ENCODE measurements at regions not wholly inside any gene's neighbourhood (a gene's known extent, or its start where the extent isn't known, plus 50 kb on each side); places are given as distances from the start of the nearest gene placed in this dataset.
A peak's percentile ranks its signal among the peaks of the same experiment; 100 is the strongest.

DNA sequence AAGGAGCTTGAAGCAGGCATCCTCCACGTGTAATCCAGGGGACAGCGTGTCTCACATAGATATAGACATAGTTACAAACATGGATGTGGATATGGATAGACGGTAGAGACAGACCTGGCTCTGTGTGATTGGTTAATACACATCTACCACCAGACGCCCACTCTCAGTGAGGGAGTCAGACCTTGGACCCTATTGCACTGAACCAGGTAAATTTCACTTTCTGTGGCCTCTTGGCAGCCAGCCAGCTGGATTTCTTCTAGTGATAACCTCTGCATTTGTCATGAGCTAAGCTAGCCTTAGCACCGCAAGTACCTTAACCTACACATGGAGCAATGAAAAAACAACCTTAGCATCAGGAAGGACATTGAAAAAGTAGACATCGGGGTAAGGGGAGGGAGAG lies 79.2 kb upstream of the ACSL4 start:
- TF ChIP-seq, protein P1, sequence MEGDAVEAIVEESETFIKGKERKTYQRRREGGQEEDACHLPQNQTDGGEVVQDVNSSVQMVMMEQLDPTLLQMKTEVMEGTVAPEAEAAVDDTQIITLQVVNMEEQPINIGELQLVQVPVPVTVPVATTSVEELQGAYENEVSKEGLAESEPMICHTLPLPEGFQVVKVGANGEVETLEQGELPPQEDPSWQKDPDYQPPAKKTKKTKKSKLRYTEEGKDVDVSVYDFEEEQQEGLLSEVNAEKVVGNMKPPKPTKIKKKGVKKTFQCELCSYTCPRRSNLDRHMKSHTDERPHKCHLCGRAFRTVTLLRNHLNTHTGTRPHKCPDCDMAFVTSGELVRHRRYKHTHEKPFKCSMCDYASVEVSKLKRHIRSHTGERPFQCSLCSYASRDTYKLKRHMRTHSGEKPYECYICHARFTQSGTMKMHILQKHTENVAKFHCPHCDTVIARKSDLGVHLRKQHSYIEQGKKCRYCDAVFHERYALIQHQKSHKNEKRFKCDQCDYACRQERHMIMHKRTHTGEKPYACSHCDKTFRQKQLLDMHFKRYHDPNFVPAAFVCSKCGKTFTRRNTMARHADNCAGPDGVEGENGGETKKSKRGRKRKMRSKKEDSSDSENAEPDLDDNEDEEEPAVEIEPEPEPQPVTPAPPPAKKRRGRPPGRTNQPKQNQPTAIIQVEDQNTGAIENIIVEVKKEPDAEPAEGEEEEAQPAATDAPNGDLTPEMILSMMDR (IDR thresholded peaks at IDR 0.05; ENCODE audit: low read depth, low read length): no peak
- no peak overlapping the region for H3K4me3 ChIP-seq (ENCODE audit: low read depth, low read length)
- in situ Hi-C loops (cut with HindIII; ENCODE audit: low sequenced_read_pairs): no loop called here
- no peak for DNase-seq (ENCODE audit: low read depth, low spot score)

- in situ Hi-C loops (cut with HindIII; ENCODE audit: low sequenced_read_pairs): no loop called here
- no peak for DNase-seq (ENCODE audit: low read depth, low spot score)
- TF ChIP-seq, protein P1 (IDR thresholded peaks at IDR 0.05; ENCODE audit: low read depth, low read length): no peak
- no peak overlapping the region for H3K4me3 ChIP-seq (ENCODE audit: low read depth, low read length)
Measured at GRCh38 chrX:109813236-109813635, 80.2 kb upstream of the ACSL4 start.

DNA sequence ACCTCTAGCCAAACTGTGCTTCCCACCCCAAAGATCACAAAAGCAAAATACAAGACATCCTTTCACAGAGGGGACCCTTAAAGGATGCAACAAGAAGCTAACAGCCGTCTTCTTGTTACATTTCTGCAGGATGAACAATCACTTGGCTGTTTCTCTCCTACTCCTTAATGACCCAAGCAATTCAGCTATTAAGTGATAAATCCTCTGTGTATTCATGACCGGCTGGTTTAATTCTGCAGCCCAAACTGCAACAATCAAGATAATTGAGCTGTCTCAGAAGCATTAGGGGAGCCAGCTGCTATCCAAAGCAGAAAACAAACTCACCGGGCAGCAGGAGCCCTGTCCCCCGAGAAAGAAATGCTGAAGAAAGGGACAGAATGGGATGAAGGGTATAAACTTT lies 85.9 kb upstream of the ACSL4 start:
- no peak for DNase-seq (ENCODE audit: low read depth, low spot score)
- H3K4me3 ChIP-seq (ENCODE audit: low read depth, low read length): no peak overlapping the region
- TF ChIP-seq, protein P1 (IDR thresholded peaks at IDR 0.05; ENCODE audit: low read depth, low read length): no peak
- in situ Hi-C loops (cut with HindIII; ENCODE audit: low sequenced_read_pairs): no loop called here

- H3K4me3 ChIP-seq (ENCODE audit: low read depth, low read length): no peak overlapping the region
- TF ChIP-seq, protein P1 (IDR thresholded peaks at IDR 0.05; ENCODE audit: low read depth, low read length): no peak
- in situ Hi-C loops (cut with HindIII; ENCODE audit: low sequenced_read_pairs): no loop called here
- no peak for DNase-seq (ENCODE audit: low read depth, low spot score)
Measured at GRCh38 chrX:109822861-109823260, 89.8 kb upstream of the ACSL4 start.

DNA sequence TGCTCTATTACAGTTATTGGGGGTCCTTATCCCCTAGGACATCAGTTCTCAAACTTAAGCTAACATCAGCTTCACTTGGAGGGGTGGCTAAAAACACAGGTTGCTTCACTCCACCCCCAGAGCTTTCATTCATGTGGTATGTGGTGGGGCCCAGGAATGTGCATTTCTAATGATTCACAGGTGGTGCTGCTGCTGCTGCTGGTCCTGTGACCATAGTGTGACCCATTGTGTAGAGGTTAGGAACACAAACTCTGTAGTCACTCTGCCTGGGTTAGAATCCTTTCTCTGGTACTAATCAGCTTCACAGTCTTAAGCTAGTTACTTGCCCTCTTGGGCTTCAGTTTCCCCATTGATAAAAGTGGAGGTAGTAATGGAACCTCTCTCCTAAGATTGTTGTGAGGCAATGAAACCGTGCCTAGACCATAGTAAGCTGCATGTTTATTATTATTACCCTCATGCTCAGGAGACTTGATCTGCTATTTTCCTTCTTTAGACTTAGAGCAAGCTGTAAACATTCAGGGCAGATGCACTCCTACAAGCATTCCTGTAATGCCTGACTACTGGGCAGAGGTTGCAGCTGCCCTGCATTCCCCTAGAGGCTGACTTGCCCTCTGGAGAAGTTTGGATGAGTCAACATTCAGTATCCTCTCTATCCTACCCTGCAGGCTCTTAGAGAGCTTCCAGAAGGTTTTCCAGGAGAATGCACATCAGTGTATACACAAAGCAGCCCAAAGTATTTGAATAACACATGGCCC lies 94.1 kb upstream of the ACSL4 start:
- TF ChIP-seq, protein P1 (IDR thresholded peaks at IDR 0.05; ENCODE audit: low read depth, low read length): peak; percentile 10
- in situ Hi-C loops (cut with HindIII; ENCODE audit: low sequenced_read_pairs): no loop called here
- no peak overlapping the region for H3K4me3 ChIP-seq (ENCODE audit: low read depth, low read length)
- peak; percentile 55 for DNase-seq (ENCODE audit: low read depth, low spot score)

DNA sequence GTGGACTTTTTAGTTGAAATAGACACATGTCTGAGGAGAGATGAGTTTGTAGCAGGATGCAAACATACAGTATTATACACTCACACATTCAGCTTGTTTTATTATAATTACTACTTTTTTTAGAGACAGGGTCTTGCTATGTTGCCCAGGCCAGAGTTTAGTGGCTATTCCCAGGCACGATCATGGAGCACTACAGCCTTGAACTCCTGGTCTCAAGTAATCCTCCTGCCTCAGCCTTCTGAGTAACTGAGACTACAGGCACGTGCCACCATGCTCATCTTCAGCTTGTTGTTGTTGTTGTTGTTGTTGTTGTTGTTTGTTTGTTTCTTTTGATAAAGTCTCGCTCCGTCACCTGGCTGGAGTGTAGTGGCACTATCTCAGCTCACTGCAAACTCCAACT lies 94.7 kb upstream of the ACSL4 start:
- TF ChIP-seq, protein P1 (IDR thresholded peaks at IDR 0.05; ENCODE audit: low read depth, low read length): no peak
- no peak for DNase-seq (ENCODE audit: low read depth, low spot score)
- H3K4me3 ChIP-seq (ENCODE audit: low read depth, low read length): no peak overlapping the region
- in situ Hi-C loops (cut with HindIII; ENCODE audit: low sequenced_read_pairs): no loop called here
